Type B pancreatic cell (in vitro differentiated cells): ENCODE measurements at regions not wholly inside any gene's neighbourhood (a gene's known extent, or its start where the extent isn't known, plus 50 kb on each side); places are given as distances from the start of the nearest gene placed in this dataset.

Experiments
- DNase-seq: peaks from one replicate; pipeline ENCODE4 v3.0.0; 2021; ENCODE audit warnings: mixed read lengths; ENCODE audit not compliant: unreplicated experiment; ENCODE audit errors: extremely low spot score
- H3K27ac Mint-ChIP-seq: 2 replicates; pipeline ENCODE4 v1.8.0; 2021; ENCODE audit warnings: mild to moderate bottlenecking, mixed read lengths
- H3K27me3 Mint-ChIP-seq: 2 replicates; pipeline ENCODE4 v1.8.0; 2021; ENCODE audit warnings: mixed read lengths
- H3K36me3 Mint-ChIP-seq: 2 replicates; pipeline ENCODE4 v1.8.0; 2021; ENCODE audit warnings: mixed read lengths
- H3K4me1 Mint-ChIP-seq: one replicate; pipeline ENCODE4 v1.8.0; 2021; ENCODE audit warnings: mixed read lengths; ENCODE audit not compliant: unreplicated experiment
- H3K4me3 Mint-ChIP-seq: 2 replicates; pipeline ENCODE4 v1.8.0; 2021; ENCODE audit warnings: mild to moderate bottlenecking, mixed read lengths
- H3K9me3 Mint-ChIP-seq: 2 replicates; pipeline ENCODE4 v1.8.0; 2021; ENCODE audit warnings: mixed read lengths
- TF ChIP-seq, protein P1 (sequence below): fragments of 200-600 bp; sonication (generic); conservative IDR thresholded peaks from 2 replicates; pipeline ENCODE4 v1.5.0; 2021; ENCODE audit warnings: antibody characterized with exemption, mild to moderate bottlenecking

DNA sequence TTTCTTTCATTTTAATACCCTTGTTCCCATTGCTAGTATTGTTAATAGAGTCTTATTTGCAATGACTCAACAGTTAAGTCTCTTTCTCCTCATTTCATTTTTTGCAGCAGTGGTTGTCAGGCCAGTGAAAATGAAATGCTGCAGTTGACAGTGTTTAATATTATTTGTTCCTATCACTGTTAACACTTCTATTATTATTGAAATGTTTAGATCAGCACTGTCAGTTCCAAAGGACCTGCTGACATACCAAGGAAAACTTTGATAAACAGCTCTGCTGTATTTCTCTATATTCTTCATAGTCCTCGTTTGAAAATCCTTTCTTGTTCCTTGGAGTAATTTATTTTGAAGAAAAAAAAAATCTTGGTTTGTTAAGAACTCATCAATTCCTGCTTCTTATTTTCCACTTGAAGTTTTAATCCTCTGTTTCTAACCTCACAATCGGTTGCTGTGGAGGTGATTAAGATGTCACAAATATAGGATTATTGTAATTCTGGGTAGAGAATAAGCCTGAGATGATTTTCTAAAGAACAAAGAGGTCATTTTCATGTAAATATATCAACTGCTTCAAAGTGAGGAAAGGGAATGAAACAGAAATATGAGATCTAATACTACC lies 1065.9 kb upstream of the CITED2 start:
- peaks cover 4% of the 10 kb centered on the region for H3K36me3 Mint-ChIP-seq
- no peak overlapping the region for H3K4me3 Mint-ChIP-seq
- DNase-seq, result no peak
- no peak overlapping the region for H3K27ac Mint-ChIP-seq
- no peaks in the 10 kb centered on the region for H3K27me3 Mint-ChIP-seq
- TF ChIP-seq, protein P1, sequence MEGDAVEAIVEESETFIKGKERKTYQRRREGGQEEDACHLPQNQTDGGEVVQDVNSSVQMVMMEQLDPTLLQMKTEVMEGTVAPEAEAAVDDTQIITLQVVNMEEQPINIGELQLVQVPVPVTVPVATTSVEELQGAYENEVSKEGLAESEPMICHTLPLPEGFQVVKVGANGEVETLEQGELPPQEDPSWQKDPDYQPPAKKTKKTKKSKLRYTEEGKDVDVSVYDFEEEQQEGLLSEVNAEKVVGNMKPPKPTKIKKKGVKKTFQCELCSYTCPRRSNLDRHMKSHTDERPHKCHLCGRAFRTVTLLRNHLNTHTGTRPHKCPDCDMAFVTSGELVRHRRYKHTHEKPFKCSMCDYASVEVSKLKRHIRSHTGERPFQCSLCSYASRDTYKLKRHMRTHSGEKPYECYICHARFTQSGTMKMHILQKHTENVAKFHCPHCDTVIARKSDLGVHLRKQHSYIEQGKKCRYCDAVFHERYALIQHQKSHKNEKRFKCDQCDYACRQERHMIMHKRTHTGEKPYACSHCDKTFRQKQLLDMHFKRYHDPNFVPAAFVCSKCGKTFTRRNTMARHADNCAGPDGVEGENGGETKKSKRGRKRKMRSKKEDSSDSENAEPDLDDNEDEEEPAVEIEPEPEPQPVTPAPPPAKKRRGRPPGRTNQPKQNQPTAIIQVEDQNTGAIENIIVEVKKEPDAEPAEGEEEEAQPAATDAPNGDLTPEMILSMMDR, result no peak
- H3K4me1 Mint-ChIP-seq, result peaks cover 30% of the 10 kb centered on the region
- peaks cover 5% of the 10 kb centered on the region for H3K9me3 Mint-ChIP-seq

DNA sequence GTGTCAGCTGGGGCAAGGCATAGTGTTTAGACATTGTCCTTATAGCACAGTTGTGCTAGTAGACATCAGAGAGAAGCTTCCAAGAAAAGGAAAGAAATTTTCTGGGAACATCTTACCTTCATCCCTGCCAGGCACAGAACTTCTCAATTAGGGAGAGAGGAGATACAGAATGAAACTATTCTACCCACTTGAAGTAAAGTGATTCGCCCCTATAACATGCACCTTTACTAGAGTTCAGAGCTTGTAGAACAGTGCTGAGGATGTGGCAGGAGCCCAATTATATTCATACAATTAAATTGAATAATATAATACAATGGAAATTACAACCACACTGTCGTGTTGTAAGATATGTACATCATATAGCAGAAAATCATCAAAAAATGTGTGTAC lies 1063.9 kb upstream of the CITED2 start:
- Mint-ChIP-seq H3K4me3 (no peak overlapping the region), H3K36me3 (peaks cover 12% of the 10 kb centered on the region), H3K4me1 (peaks cover 30% of the 10 kb centered on the region), H3K27me3 (no peaks in the 10 kb centered on the region), H3K27ac (no peak overlapping the region), H3K9me3 (peaks cover 11% of the 10 kb centered on the region)
- DNase-seq, result no peak
- TF ChIP-seq, protein P1, result no peak

DNA sequence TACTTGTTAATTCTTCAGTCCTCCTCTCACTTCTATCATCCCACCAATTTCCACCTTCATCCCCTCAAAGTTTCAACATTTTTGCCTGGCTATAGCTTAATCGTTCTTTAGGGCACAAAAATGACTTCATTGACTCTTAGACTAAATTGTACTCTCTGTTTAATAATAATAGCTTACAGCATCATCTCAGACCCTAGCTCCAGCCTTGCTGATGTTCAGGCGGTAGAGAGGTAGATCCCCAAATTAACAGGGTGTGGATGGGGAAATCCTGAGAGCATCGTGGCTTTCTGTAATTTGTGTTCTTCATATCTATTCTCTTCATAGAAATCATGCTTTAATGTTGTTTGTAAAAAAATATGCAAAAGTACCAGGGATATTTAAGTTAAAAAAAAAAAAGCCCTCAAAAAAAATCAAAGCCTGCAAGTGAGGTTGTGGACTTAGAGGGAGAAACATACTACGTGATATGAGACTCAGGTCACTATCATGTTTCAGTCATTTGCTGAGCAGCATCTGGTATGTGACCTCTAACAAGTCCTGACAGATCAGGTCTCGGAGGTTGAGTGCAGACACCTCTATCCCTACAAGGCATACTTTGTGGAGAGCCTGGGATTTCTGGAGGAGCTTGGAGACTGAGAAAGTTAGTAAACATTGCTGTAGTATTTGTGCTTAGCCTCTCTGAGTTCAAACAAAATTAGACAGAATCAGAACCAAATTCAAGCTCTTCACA lies 1063.3 kb upstream of the CITED2 start:
- Mint-ChIP-seq H3K4me3 (no peak overlapping the region), H3K36me3 (peaks cover 17% of the 10 kb centered on the region), H3K27me3 (no peaks in the 10 kb centered on the region), H3K9me3 (peaks cover 11% of the 10 kb centered on the region), H3K4me1 (peaks cover 30% of the 10 kb centered on the region), H3K27ac (no peak overlapping the region)
- TF ChIP-seq, protein P1, result no peak
- DNase-seq, result no peak

DNA sequence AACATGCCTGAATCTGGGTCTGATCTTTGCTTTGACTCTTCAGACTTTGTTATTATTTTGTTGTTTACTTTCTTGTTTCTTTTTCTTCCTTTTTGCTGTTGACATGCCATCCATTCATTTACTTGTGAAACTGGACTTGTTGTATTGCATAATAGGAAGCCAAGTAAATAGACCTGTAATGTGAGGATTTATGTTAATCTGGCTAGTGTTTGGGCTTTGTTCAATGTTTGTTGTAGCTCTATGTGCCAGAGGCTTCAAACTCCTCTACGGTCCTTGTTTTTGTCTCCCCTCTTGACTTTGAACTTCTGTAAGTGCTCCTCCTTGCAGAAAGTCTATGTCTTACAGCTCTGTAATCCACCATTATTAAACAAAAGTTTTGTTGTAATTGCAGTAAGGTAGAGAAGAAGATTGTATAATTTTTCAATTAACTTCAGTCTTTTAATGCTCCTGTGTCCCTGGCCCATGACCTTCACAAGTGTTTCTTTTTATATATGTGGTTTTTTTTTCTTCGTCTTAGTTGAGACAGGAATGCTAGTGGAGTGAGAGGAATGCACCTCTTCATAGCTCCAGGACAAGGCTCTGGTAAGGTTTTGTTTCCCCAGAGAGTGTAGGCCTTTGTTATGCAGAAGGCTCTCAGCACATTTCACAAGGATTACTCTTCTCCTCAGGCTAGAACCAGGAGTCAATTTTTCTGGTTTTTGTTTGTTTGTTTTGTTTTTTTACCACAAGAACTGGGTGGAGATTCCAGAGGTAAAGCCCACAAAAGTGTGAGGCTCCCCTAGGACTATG lies 1061.8 kb upstream of the CITED2 start:
- TF ChIP-seq, protein P1, result no peak
- H3K27ac Mint-ChIP-seq, result peak overlapping the region; percentile 31
- H3K4me1 Mint-ChIP-seq, result peaks cover 22% of the 10 kb centered on the region
- peaks cover 11% of the 10 kb centered on the region for H3K9me3 Mint-ChIP-seq
- no peak overlapping the region for H3K4me3 Mint-ChIP-seq
- H3K27me3 Mint-ChIP-seq, result no peaks in the 10 kb centered on the region
- H3K36me3 Mint-ChIP-seq, result peaks cover 17% of the 10 kb centered on the region
- DNase-seq, result no peak

DNA sequence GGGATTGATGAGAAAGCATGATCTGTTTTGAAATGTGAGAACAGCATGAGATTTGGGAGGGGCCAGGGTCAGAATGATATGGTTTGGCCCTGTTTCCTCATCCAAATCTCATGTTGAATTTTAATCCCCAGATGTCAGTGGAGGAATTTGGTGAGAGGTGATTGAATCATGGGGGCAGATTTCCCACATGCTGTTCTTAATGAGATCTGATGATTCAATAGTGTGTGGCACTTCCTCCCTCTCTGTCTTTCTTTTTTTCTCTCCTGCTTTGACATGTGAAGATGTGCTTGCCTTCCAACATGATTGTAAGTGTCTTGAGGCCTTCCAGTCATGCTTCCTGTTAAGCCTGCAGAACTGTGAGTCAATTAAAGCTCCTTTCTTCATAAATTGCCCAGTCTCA lies 1060.3 kb upstream of the CITED2 start:
- Mint-ChIP-seq H3K9me3 (peaks cover 11% of the 10 kb centered on the region), H3K27ac (no peak overlapping the region), H3K36me3 (peaks cover 17% of the 10 kb centered on the region), H3K27me3 (no peaks in the 10 kb centered on the region), H3K4me3 (no peak overlapping the region), H3K4me1 (peaks cover 18% of the 10 kb centered on the region)
- DNase-seq, result no peak
- TF ChIP-seq, protein P1, result no peak
